ENCODE measurements at regions not wholly inside any gene's neighbourhood (a gene's known extent, or its start where the extent isn't known, plus 50 kb on each side); places are given as distances from the start of the nearest gene placed in this dataset.

GRCh38 chr22:47687776-47688175 is 925.3 kb downstream of the TBC1D22A start:
- H3K27me3 ChIP-seq = no peaks in the 10 kb centered on the region
- H3K4me3 ChIP-seq = no peak overlapping the region
- H3K36me3 ChIP-seq = no peaks in the 10 kb centered on the region

GRCh38 chr22:47687346-47687655 is 924.9 kb downstream of the TBC1D22A start:
- Histone ChIP-seq H3K4me3 (no peak overlapping the region), H3K36me3 (no peaks in the 10 kb centered on the region), H3K4me1 (ENCODE audit: low read depth) (no peaks in the 10 kb centered on the region), H3K9me3 (ENCODE audit: low read depth) (no peaks in the 10 kb centered on the region), H3K27me3 (no peaks in the 10 kb centered on the region), H3K27ac (no peak overlapping the region)
- DNase-seq (ENCODE audit: low read depth in 1 of 2, low spot score in 1 of 2) = no peak
- TF ChIP-seq CTCF (IDR thresholded peaks at IDR 0.05; ENCODE audit: low read depth, low read length) = no peak

More at GRCh38 chr22:47687776-47688175, 925.3 kb downstream of the TBC1D22A start:
- no peak for TF ChIP-seq CTCF (IDR thresholded peaks at IDR 0.05; ENCODE audit: low read depth, low read length)
- DNase-seq (ENCODE audit: low read depth in 1 of 2, low spot score in 1 of 2) = no peak
- Histone ChIP-seq H3K4me1 (ENCODE audit: low read depth) (no peaks in the 10 kb centered on the region), H3K27ac (no peak overlapping the region), H3K9me3 (ENCODE audit: low read depth) (no peaks in the 10 kb centered on the region)

GRCh38 chr22:47686594-47687345 is 924.3 kb downstream of the TBC1D22A start:
- Histone ChIP-seq H3K4me1 (ENCODE audit: low read depth) (no peaks in the 10 kb centered on the region), H3K4me3 (no peak overlapping the region), H3K27me3 (no peaks in the 10 kb centered on the region), H3K36me3 (no peaks in the 10 kb centered on the region), H3K27ac (no peak overlapping the region), H3K9me3 (ENCODE audit: low read depth) (no peaks in the 10 kb centered on the region)
- TF ChIP-seq CTCF (IDR thresholded peaks at IDR 0.05; ENCODE audit: low read depth, low read length) = no peak
- DNase-seq (ENCODE audit: low read depth in 1 of 2, low spot score in 1 of 2) = no peak

- DNase-seq (ENCODE audit: low read depth in 1 of 2, low spot score in 1 of 2) = no peak
- no peaks in the 10 kb centered on the region for H3K27me3 ChIP-seq
- H3K4me1 ChIP-seq (ENCODE audit: low read depth) = no peaks in the 10 kb centered on the region
- no peaks in the 10 kb centered on the region for H3K36me3 ChIP-seq
- TF ChIP-seq CTCF (IDR thresholded peaks at IDR 0.05; ENCODE audit: low read depth, low read length) = no peak
- H3K27ac ChIP-seq = no peak overlapping the region
- no peaks in the 10 kb centered on the region for H3K9me3 ChIP-seq (ENCODE audit: low read depth)
- no peak overlapping the region for H3K4me3 ChIP-seq
Observed at GRCh38 chr22:47681411-47682165, 919.1 kb downstream of the TBC1D22A start.

- no peak overlapping the region for H3K4me3 ChIP-seq
- no peaks in the 10 kb centered on the region for H3K4me1 ChIP-seq (ENCODE audit: low read depth)
- DNase-seq (ENCODE audit: low read depth in 1 of 2, low spot score in 1 of 2) = no peak
- no peaks in the 10 kb centered on the region for H3K36me3 ChIP-seq
- no peaks in the 10 kb centered on the region for H3K27me3 ChIP-seq
- H3K9me3 ChIP-seq (ENCODE audit: low read depth) = no peaks in the 10 kb centered on the region
- no peak for TF ChIP-seq CTCF (IDR thresholded peaks at IDR 0.05; ENCODE audit: low read depth, low read length)
- no peak overlapping the region for H3K27ac ChIP-seq
Observed at GRCh38 chr22:47678636-47679287, 916.3 kb downstream of the TBC1D22A start.
